CD4-positive, alpha-beta memory T cell (primary cell): ENCODE measurements at regions not wholly inside any gene's neighbourhood (a gene's known extent, or its start where the extent isn't known, plus 50 kb on each side); places are given as distances from the start of the nearest gene placed in this dataset.

Source experiments
- CTCF ChIA-PET: fragments of 350-600 bp; sonication (Branson Sonifier 250); formaldehyde crosslinking; loops from one replicate; lab custom pipeline; 2021; ENCODE audit warnings: inconsistent platforms; ENCODE audit not compliant: partially characterized antibody; lab: Charles Lee
- POLR2A ChIA-PET: fragments of 350-600 bp; sonication (Branson Sonifier 250); formaldehyde crosslinking; loops from one replicate; lab custom pipeline; 2021; ENCODE audit not compliant: partially characterized antibody; lab: Charles Lee
- DNase-seq, 5 donors: peaks; one replicate each; pipeline versions ENCODE4 v3.0.0 to v3.0.0-alpha.2; 2020 to 2022; ENCODE audit warnings: mixed read lengths in 1 of 5
- H3K27ac ChIP-seq: one replicate; pipeline ENCODE4 v1.7.0; 2013; ENCODE audit warnings: low read depth, low read length
- H3K27me3 ChIP-seq: 2 replicates; pipeline ENCODE4 v1.7.0; 2013; ENCODE audit warnings: mild to moderate bottlenecking, low read length, moderate library complexity; ENCODE audit not compliant: insufficient read depth
- H3K36me3 ChIP-seq: 2 replicates; pipeline ENCODE4 v1.7.0; 2013; ENCODE audit warnings: mild to moderate bottlenecking, low read length, moderate library complexity; ENCODE audit not compliant: insufficient read depth
- H3K4me1 ChIP-seq: 2 replicates; pipeline ENCODE4 v1.7.0; 2013; ENCODE audit warnings: mild to moderate bottlenecking, low read length, moderate library complexity; ENCODE audit not compliant: insufficient read depth
- H3K4me3 ChIP-seq, 2 donors: one replicate each; pipeline ENCODE4 v1.7.0; 2013; ENCODE audit warnings: low read length in 2 of 2, mild to moderate bottlenecking in 1 of 2
- H3K9me3 ChIP-seq, 2 donors: one replicate each; pipeline ENCODE4 v1.7.0; 2013; ENCODE audit warnings: low read length in 2 of 2, control low read depth in 1 of 2; ENCODE audit not compliant: control insufficient read depth in 1 of 2
- H3K27ac Mint-ChIP-seq, 7 donors: one replicate each; pipeline ENCODE4 v1.8.0; 2020 to 2021; ENCODE audit warnings: mixed read lengths in 7 of 7, mild to moderate bottlenecking in 6 of 7, inconsistent platforms in 3 of 7, moderate library complexity in 3 of 7
- H3K27me3 Mint-ChIP-seq, 2 donors: one replicate each; pipeline ENCODE4 v1.8.0; 2020 to 2021; ENCODE audit warnings: mixed read lengths in 2 of 2
- H3K36me3 Mint-ChIP-seq, 2 donors: one replicate each; pipeline ENCODE4 v1.8.0; 2020 to 2021; ENCODE audit warnings: mixed read lengths in 2 of 2, inconsistent platforms in 1 of 2, mild to moderate bottlenecking in 1 of 2
- H3K4me1 Mint-ChIP-seq, 4 donors: one replicate each; pipeline ENCODE4 v1.8.0; 2020 to 2021; ENCODE audit warnings: mixed read lengths in 4 of 4, mild to moderate bottlenecking in 1 of 4
- H3K4me3 Mint-ChIP-seq, 8 donors: one replicate each; pipeline ENCODE4 v1.8.0; 2020 to 2021; ENCODE audit warnings: mixed read lengths in 8 of 8, mild to moderate bottlenecking in 7 of 8, moderate library complexity in 6 of 8, inconsistent platforms in 3 of 8
- H3K9me3 Mint-ChIP-seq, 8 donors: one replicate each; pipeline ENCODE4 v1.8.0; 2020 to 2021; ENCODE audit warnings: mixed read lengths in 8 of 8, mild to moderate bottlenecking in 5 of 8, inconsistent platforms in 3 of 8, moderate library complexity in 1 of 8
- intact Hi-C: fragments of 100-400 bp; cut with micrococcal nuclease; formaldehyde crosslinking; loops from one replicate; pipeline ENCODE4 v1.15.1; 2023

- DNase-seq, result no peak
- Mint-ChIP-seq H3K4me3 (peak overlapping the region in 1 of 8 donors; percentile 17), H3K36me3 (no peaks in the 10 kb centered on the region), H3K27ac (no peak overlapping the region), H3K27me3 (peaks cover 0 to 5% of the 10 kb centered on the region in 2 donors), H3K4me1 (no peaks in the 10 kb centered on the region), H3K9me3 (peaks cover 0 to 12% (median 5%) of the 10 kb centered on the region in 8 donors)
- ChIA-PET POLR2A (no interaction called here), CTCF (no interaction called here)
- H3K4me3 ChIP-seq, result no peak overlapping the region
- no peaks in the 10 kb centered on the region for H3K27me3 ChIP-seq
- H3K36me3 ChIP-seq, result no peaks in the 10 kb centered on the region
- H3K4me1 ChIP-seq, result no peaks in the 10 kb centered on the region
- intact Hi-C loops, result no loop called here
- no peak overlapping the region for H3K27ac ChIP-seq
- no peaks in the 10 kb centered on the region for H3K9me3 ChIP-seq
These were observed 70.2 kb upstream of the FGFR2 start for GRCh38 chr10:121668314-121669027.

- DNase-seq, result no peak
- POLR2A ChIA-PET, result no interaction called here
- Histone ChIP-seq H3K4me1 (no peaks in the 10 kb centered on the region), H3K36me3 (no peaks in the 10 kb centered on the region), H3K4me3 (no peak overlapping the region), H3K9me3 (no peaks in the 10 kb centered on the region), H3K27me3 (no peaks in the 10 kb centered on the region), H3K27ac (no peak overlapping the region)
- Mint-ChIP-seq H3K36me3 (no peaks in the 10 kb centered on the region), H3K27me3 (peaks cover 0 to 5% of the 10 kb centered on the region in 2 donors), H3K4me3 (no peak overlapping the region), H3K4me1 (no peaks in the 10 kb centered on the region), H3K9me3 (peaks cover 0 to 12% (median 5%) of the 10 kb centered on the region in 8 donors), H3K27ac (no peak overlapping the region)
- intact Hi-C loops, result no loop called here
- CTCF ChIA-PET, result no interaction called here
These were observed 69.7 kb upstream of the FGFR2 start for GRCh38 chr10:121667948-121668313.

- CTCF ChIA-PET, result no interaction called here
- no peak overlapping the region for H3K27ac ChIP-seq
- H3K4me3 ChIP-seq, result no peak overlapping the region
- H3K36me3 ChIP-seq, result no peaks in the 10 kb centered on the region
- no peak overlapping the region for H3K27ac Mint-ChIP-seq
- H3K4me1 ChIP-seq, result no peaks in the 10 kb centered on the region
- no peak for DNase-seq
- H3K27me3 ChIP-seq, result no peaks in the 10 kb centered on the region
- intact Hi-C loops, result no loop called here
- no peaks in the 10 kb centered on the region for H3K4me1 Mint-ChIP-seq
- H3K4me3 Mint-ChIP-seq, result no peak overlapping the region
- peaks cover 0 to 12% (median 5%) of the 10 kb centered on the region in 8 donors for H3K9me3 Mint-ChIP-seq
- POLR2A ChIA-PET, result no interaction called here
- H3K9me3 ChIP-seq, result no peaks in the 10 kb centered on the region
- H3K36me3 Mint-ChIP-seq, result no peaks in the 10 kb centered on the region
- peaks cover 0 to 5% of the 10 kb centered on the region in 2 donors for H3K27me3 Mint-ChIP-seq
These were observed 67.6 kb upstream of the FGFR2 start for GRCh38 chr10:121665809-121666208.

- Histone ChIP-seq H3K27ac (no peak overlapping the region), H3K9me3 (no peaks in the 10 kb centered on the region), H3K27me3 (no peaks in the 10 kb centered on the region), H3K36me3 (no peaks in the 10 kb centered on the region), H3K4me3 (no peak overlapping the region), H3K4me1 (no peaks in the 10 kb centered on the region)
- no peak for DNase-seq
- no peak overlapping the region for H3K4me3 Mint-ChIP-seq
- peaks cover 0 to 3% of the 10 kb centered on the region in 2 donors for H3K27me3 Mint-ChIP-seq
- intact Hi-C loops, result no loop called here
- H3K36me3 Mint-ChIP-seq, result no peaks in the 10 kb centered on the region
- peaks cover 0 to 12% (median 5%) of the 10 kb centered on the region in 8 donors for H3K9me3 Mint-ChIP-seq
- no peak overlapping the region for H3K27ac Mint-ChIP-seq
- CTCF ChIA-PET, result no interaction called here
- POLR2A ChIA-PET, result no interaction called here
- H3K4me1 Mint-ChIP-seq, result no peaks in the 10 kb centered on the region
These were observed 66.4 kb upstream of the FGFR2 start for GRCh38 chr10:121664671-121665070.

GRCh38 chr10:121662945-121663917 lies 65.0 kb upstream of the FGFR2 start:
- H3K4me3 ChIP-seq, result no peak overlapping the region
- no peaks in the 10 kb centered on the region for H3K4me1 ChIP-seq
- no peaks in the 10 kb centered on the region for H3K9me3 ChIP-seq
- Mint-ChIP-seq H3K27me3 (peaks cover 0 to 3% of the 10 kb centered on the region in 2 donors), H3K9me3 (peaks cover 0 to 11% (median 5%) of the 10 kb centered on the region in 8 donors), H3K4me3 (no peak overlapping the region), H3K36me3 (no peaks in the 10 kb centered on the region), H3K4me1 (no peaks in the 10 kb centered on the region), H3K27ac (no peak overlapping the region)
- H3K27me3 ChIP-seq, result no peaks in the 10 kb centered on the region
- no peak overlapping the region for H3K27ac ChIP-seq
- no peak for DNase-seq
- CTCF ChIA-PET, result interaction anchor here (0.7 kb wide), 1 partner anchor 38 kb away, joined by 4 read pairs; no protein-coding TSS in a partner anchor
- POLR2A ChIA-PET, result no interaction called here
- intact Hi-C loops, result no loop called here
- H3K36me3 ChIP-seq, result no peaks in the 10 kb centered on the region

- no peak for DNase-seq
- Mint-ChIP-seq H3K4me1 (no peaks in the 10 kb centered on the region), H3K9me3 (peaks cover 0 to 11% (median 4%) of the 10 kb centered on the region in 8 donors), H3K27me3 (peaks cover 0 to 3% of the 10 kb centered on the region in 2 donors), H3K4me3 (no peak overlapping the region), H3K27ac (no peak overlapping the region), H3K36me3 (no peaks in the 10 kb centered on the region)
- Histone ChIP-seq H3K9me3 (no peaks in the 10 kb centered on the region), H3K4me3 (no peak overlapping the region), H3K27ac (no peak overlapping the region), H3K4me1 (no peaks in the 10 kb centered on the region), H3K27me3 (no peaks in the 10 kb centered on the region), H3K36me3 (no peaks in the 10 kb centered on the region)
- intact Hi-C loops, result no loop called here
- CTCF ChIA-PET, result no interaction called here
- POLR2A ChIA-PET, result no interaction called here
These were observed 64.3 kb upstream of the FGFR2 start for GRCh38 chr10:121662531-121662930.

GRCh38 chr10:121661451-121661851 lies 63.2 kb upstream of the FGFR2 start:
- no peaks in the 10 kb centered on the region for H3K27me3 ChIP-seq
- Mint-ChIP-seq H3K27ac (no peak overlapping the region), H3K27me3 (no peaks in the 10 kb centered on the region), H3K9me3 (peaks cover 0 to 11% (median 3%) of the 10 kb centered on the region in 8 donors), H3K4me1 (no peaks in the 10 kb centered on the region), H3K36me3 (no peaks in the 10 kb centered on the region), H3K4me3 (no peak overlapping the region)
- POLR2A ChIA-PET, result no interaction called here
- CTCF ChIA-PET, result no interaction called here
- intact Hi-C loops, result no loop called here
- no peak overlapping the region for H3K4me3 ChIP-seq
- H3K27ac ChIP-seq, result no peak overlapping the region
- H3K4me1 ChIP-seq, result no peaks in the 10 kb centered on the region
- DNase-seq, result no peak
- no peaks in the 10 kb centered on the region for H3K36me3 ChIP-seq
- H3K9me3 ChIP-seq, result no peaks in the 10 kb centered on the region
